Common myeloid progenitor, CD34-positive (primary cell): ENCODE measurements at regions not wholly inside any gene's neighbourhood (a gene's known extent, or its start where the extent isn't known, plus 50 kb on each side); places are given as distances from the start of the nearest gene placed in this dataset.

ENCODE experiments used
- CTCF ChIA-PET: fragments of 350-600 bp; sonication (Branson Sonifier 250); formaldehyde crosslinking; loops from one replicate; lab custom pipeline; 2021; ENCODE audit warnings: antibody characterized with exemption; lab: Charles Lee
- POLR2A ChIA-PET: fragments of 350-600 bp; sonication (Branson Sonifier 250); formaldehyde crosslinking; loops from one replicate; lab custom pipeline; 2021; ENCODE audit warnings: antibody characterized with exemption; lab: Charles Lee
- DNase-seq, 3 donors: peaks; one replicate each; pipeline versions ENCODE4 v3.0.0 to v3.0.0-alpha.2; 2013
- H3K27ac ChIP-seq, 2 experiments: 1 replicate in 1 of 2; 2 replicates in 1 of 2; pipeline ENCODE4 v1.7.0; 2013; ENCODE audit warnings: inconsistent platforms in 2 of 2, low read length in 2 of 2, mild to moderate bottlenecking in 2 of 2, low read depth in 1 of 2, moderate library complexity in 1 of 2; ENCODE audit not compliant: severe bottlenecking in 2 of 2, insufficient read depth in 1 of 2, poor library complexity in 1 of 2
- H3K27me3 ChIP-seq, 5 experiments: replicated peaks in 2 of 5; 1 replicate in 3 of 5; 2 replicates in 2 of 5; pipeline versions ENCODE4 v1.6.1 to v1.7.0; 2013; ENCODE audit warnings: low read length in 4 of 5, mild to moderate bottlenecking in 2 of 5, moderate library complexity in 2 of 5, inconsistent platforms in 1 of 5; ENCODE audit not compliant: insufficient read depth in 5 of 5, control insufficient read depth in 4 of 5
- H3K36me3 ChIP-seq, 4 experiments: 1 replicate in 2 of 4; 2 replicates in 2 of 4; pipeline versions ENCODE4 v1.6.1 to v1.7.0; 2013; ENCODE audit warnings: low read length in 3 of 4, control low read depth in 1 of 4, mild to moderate bottlenecking in 1 of 4; ENCODE audit not compliant: control insufficient read depth in 4 of 4, insufficient read depth in 4 of 4
- H3K4me1 ChIP-seq, 4 experiments: 1 replicate in 3 of 4; 2 replicates in 1 of 4; pipeline versions ENCODE4 v1.6.1 to v1.7.1; 2013; ENCODE audit warnings: low read length in 3 of 4, mild to moderate bottlenecking in 3 of 4, control low read depth in 1 of 4, inconsistent platforms in 1 of 4, moderate library complexity in 1 of 4; ENCODE audit not compliant: control insufficient read depth in 4 of 4, insufficient read depth in 4 of 4; ENCODE audit errors: control extremely low read depth in 1 of 4
- H3K4me3 ChIP-seq, 7 experiments: 1 replicate in 4 of 7; 2 replicates in 3 of 7; pipeline versions ENCODE4 v1.5.1 to v1.7.0; 2013; ENCODE audit warnings: mild to moderate bottlenecking in 7 of 7, low read length in 6 of 7, moderate library complexity in 6 of 7, inconsistent platforms in 2 of 7, low read depth in 2 of 7, control low read depth in 1 of 7; ENCODE audit not compliant: insufficient read depth in 4 of 7, control insufficient read depth in 1 of 7; ENCODE audit errors: extremely low read depth in 1 of 7
- H3K9me3 ChIP-seq, 5 experiments: 1 replicate in 4 of 5; 2 replicates in 1 of 5; pipeline versions ENCODE4 v1.6.1 to v1.7.1; 2013; ENCODE audit warnings: low read length in 4 of 5, mild to moderate bottlenecking in 2 of 5, inconsistent platforms in 1 of 5, low read depth in 1 of 5, moderate library complexity in 1 of 5; ENCODE audit not compliant: control insufficient read depth in 4 of 5, insufficient read depth in 2 of 5; ENCODE audit errors: control extremely low read depth in 1 of 5
- WGBS: methylation state at CpG from one replicate; pipeline ENCODE4 v1.1.5; 2013; ENCODE audit not compliant: insufficient coverage; 5-methylcytosine and 5-hydroxymethylcytosine counted together

DNA sequence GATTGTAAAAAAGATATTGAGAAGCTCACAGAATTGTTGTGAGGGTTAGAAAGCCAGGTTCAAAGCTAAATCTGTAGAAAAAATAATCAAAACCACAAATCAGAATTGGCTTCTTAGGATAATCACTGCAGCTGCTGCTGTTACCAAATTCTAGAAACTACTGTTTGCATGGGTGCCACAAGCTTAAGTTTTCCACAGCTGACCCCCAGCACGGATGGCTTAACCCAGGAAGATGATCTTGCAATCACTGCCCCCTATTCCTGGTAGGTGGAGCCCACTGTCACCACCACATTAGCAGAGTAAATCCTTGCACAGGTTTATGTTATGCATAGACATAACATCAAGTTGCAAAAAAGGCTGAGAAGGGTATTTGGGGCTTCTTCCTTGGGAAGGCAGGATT lies 877.8 kb upstream of the ADGRL2 start:
- no peak for DNase-seq
- Histone ChIP-seq H3K27me3 (no peaks in the 10 kb centered on the region), H3K4me3 (no peak overlapping the region), H3K27ac (no peak overlapping the region), H3K36me3 (no peaks in the 10 kb centered on the region), H3K4me1 (no peaks in the 10 kb centered on the region), H3K9me3 (no peaks in the 10 kb centered on the region)
- WGBS, result 75% methylated on average over 1 of the region's 1 CpG
- ChIA-PET POLR2A (no interaction called here), CTCF (interaction anchor here (1.0 kb wide), 1 partner anchor 13 kb away, joined by 3 read pairs; no protein-coding TSS in a partner anchor)

DNA sequence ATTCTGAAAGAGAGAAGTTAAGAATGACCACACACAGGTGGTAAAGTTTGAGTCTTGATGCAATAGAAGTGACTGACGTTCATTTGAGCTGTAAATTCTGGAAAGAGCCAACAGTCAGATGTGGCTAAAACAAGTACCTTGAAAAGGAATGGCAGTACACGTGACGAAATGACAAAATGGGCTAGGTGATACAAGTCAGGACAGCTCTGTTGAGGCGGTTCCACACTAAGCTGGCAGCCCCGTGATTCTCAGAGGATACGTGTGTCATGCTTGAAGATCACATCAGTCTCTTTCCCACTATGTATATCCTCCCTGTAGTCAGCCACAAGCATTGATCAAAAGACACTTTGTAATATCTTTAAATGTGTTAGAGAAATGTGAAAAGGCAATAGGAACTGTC lies 881.3 kb upstream of the ADGRL2 start:
- 100% methylated on average over 5 of the region's 6 CpGs for WGBS
- ChIA-PET CTCF (no interaction called here), POLR2A (no interaction called here)
- no peak for DNase-seq
- H3K4me1 ChIP-seq, result peaks cover 0 to 10% (median 2%) of the 10 kb centered on the region in 4 experiments
- H3K9me3 ChIP-seq, result no peaks in the 10 kb centered on the region
- H3K27ac ChIP-seq, result no peak overlapping the region
- no peaks in the 10 kb centered on the region for H3K27me3 ChIP-seq
- H3K36me3 ChIP-seq, result no peaks in the 10 kb centered on the region
- H3K4me3 ChIP-seq, result no peak overlapping the region

DNA sequence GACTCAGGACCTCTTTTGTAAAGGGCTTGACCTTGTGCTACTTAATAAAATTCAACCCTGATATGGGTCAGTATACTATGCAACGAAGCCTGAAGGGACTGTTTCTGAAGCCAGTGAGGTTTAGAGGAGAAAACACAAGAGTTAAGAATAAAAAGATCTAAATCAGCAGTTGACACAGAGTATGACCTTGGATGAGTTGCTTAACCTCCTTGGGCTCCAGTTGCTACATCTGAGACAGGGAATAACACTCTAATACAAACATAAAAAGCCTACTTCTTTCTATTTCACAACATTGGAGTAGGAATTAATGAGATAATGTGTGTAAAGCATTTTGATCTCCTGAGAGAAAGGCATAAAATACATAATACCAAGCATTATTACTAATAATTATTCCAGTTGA lies 882.4 kb upstream of the ADGRL2 start:
- H3K4me3 ChIP-seq, result no peak overlapping the region
- H3K27ac ChIP-seq, result no peak overlapping the region
- ChIA-PET CTCF (no interaction called here), POLR2A (interaction anchor here (0.5 to 0.7 kb wide), 2 partner anchors 193 to 242 kb away, joined by 3 read pairs; no protein-coding TSS in a partner anchor)
- no peaks in the 10 kb centered on the region for H3K36me3 ChIP-seq
- no peak for DNase-seq
- H3K4me1 ChIP-seq, result peaks cover 0 to 10% (median 2%) of the 10 kb centered on the region in 4 experiments
- no peaks in the 10 kb centered on the region for H3K9me3 ChIP-seq
- H3K27me3 ChIP-seq, result no peaks in the 10 kb centered on the region
- 0% methylated on average over 1 of the region's 1 CpG for WGBS

DNA sequence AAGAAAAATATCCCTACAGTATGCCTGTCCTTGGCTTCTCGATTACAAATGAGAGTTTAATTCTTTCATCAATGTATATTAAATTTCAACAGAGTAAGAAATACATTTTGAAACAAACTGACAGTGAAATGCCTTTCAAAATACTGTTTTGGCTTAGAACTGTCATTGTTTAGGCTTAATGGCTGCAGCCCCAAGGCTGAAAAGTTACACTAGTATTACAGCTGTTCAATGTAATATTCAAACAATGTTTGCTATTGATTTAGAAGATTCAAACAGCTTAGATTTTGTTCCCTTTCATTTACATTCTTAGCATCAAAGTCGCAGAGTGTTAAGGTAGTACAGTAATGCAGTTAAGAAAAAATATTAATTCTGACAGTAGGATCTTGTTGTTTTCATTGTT lies 882.9 kb upstream of the ADGRL2 start:
- H3K4me3 ChIP-seq, result no peak overlapping the region
- DNase-seq, result no peak
- no peaks in the 10 kb centered on the region for H3K36me3 ChIP-seq
- no peak overlapping the region for H3K27ac ChIP-seq
- CTCF ChIA-PET, result no interaction called here
- WGBS, result no CpG with 5 or more reads among the region's 2 CpGs
- H3K9me3 ChIP-seq, result no peaks in the 10 kb centered on the region
- POLR2A ChIA-PET, result interaction anchor here (0.7 kb wide), 1 partner anchor 241 kb away, joined by 3 read pairs; no protein-coding TSS in a partner anchor
- H3K4me1 ChIP-seq, result peaks cover 0 to 10% (median 2%) of the 10 kb centered on the region in 4 experiments
- H3K27me3 ChIP-seq, result no peaks in the 10 kb centered on the region

DNA sequence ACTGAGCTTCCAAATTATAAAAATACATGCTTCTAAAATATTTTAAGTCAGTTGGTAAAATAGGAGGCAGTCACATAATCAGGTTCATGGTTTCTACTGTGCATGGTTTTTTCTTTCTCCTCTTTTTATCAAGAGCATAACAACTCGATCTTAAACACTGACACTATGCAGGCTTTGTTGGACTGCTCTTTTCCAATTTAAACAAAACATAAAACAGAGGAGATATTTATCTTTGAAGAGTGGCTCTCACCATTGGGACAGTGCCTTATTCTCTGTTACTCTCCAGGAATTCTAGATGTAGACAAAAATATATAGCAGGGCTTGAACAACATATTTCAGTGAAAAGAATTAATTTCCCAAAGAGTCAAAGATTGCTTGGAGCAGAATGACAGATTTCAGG lies 883.5 kb upstream of the ADGRL2 start:
- no peak for DNase-seq
- no peak overlapping the region for H3K27ac ChIP-seq
- H3K4me1 ChIP-seq, result peaks cover 0 to 10% (median 2%) of the 10 kb centered on the region in 4 experiments
- CTCF ChIA-PET, result no interaction called here
- H3K27me3 ChIP-seq, result no peaks in the 10 kb centered on the region
- WGBS, result no CpG with 5 or more reads among the region's 1 CpG
- H3K36me3 ChIP-seq, result no peaks in the 10 kb centered on the region
- H3K4me3 ChIP-seq, result no peak overlapping the region
- POLR2A ChIA-PET, result no interaction called here
- no peaks in the 10 kb centered on the region for H3K9me3 ChIP-seq

DNA sequence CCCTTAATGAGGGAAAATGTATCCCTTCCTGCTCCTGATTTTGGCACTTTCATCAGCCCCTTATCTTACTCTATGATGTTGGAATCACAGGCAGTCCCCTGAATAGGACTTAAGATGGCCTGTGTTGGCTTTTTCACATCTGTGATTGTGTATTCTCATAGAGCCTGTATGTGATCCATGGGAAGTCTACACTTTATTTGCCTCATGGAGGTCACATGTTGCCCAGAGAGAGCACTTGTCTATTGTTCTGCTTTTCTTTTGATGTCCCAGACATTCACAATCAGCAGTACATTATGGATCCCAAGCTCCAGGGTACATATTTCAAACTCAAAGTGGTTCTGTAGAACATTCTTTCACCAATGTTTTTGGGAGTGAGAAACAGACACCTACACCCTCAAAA lies 885.2 kb upstream of the ADGRL2 start:
- DNase-seq, result peak in 1 of 3 donors; percentile 15
- CTCF ChIA-PET, result no interaction called here
- Histone ChIP-seq H3K9me3 (no peaks in the 10 kb centered on the region), H3K4me3 (no peak overlapping the region), H3K4me1 (peaks cover 0 to 10% (median 2%) of the 10 kb centered on the region in 4 experiments), H3K27ac (no peak overlapping the region), H3K27me3 (no peaks in the 10 kb centered on the region), H3K36me3 (no peaks in the 10 kb centered on the region)
- POLR2A ChIA-PET, result no interaction called here

DNA sequence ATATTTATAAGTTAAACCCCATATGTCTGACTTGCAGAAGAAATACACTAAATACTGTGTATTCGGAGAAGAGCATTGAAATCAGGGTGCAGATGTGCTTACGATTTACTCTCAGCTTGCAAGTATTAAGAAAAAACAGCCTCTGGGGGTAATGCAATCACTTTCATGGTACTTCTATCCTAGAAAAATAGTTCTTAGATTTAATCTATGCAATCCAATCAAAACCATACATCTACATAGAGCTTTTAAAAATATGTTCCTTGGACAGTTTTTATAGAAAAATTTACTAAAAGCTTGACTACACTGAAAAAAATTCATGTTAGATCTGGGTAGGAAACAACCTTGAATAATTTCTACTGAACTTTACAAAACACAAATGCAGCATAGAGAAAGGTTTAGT lies 890.3 kb upstream of the ADGRL2 start:
- DNase-seq, result no peak
- Histone ChIP-seq H3K9me3 (no peaks in the 10 kb centered on the region), H3K27me3 (no peaks in the 10 kb centered on the region), H3K4me1 (peaks cover 0 to 2% (median 0%) of the 10 kb centered on the region in 4 experiments), H3K4me3 (no peak overlapping the region), H3K36me3 (no peaks in the 10 kb centered on the region), H3K27ac (no peak overlapping the region)
- WGBS, result no CpG with 5 or more reads among the region's 2 CpGs
- CTCF ChIA-PET, result no interaction called here
- POLR2A ChIA-PET, result no interaction called here
